GM19468 (cell line): ENCODE measurements at regions not wholly inside any gene's neighbourhood (a gene's known extent, or its start where the extent isn't known, plus 50 kb on each side); places are given as distances from the start of the nearest gene placed in this dataset.

Experiments used
- ATAC-seq: cut with Tn5 transposase; IDR thresholded peaks from one replicate; pipeline ENCODE4 v1.9.1; 2021; ENCODE audit warnings: mild to moderate bottlenecking, moderate library complexity, moderate number of reproducible peaks; ENCODE audit not compliant: unreplicated experiment; ENCODE audit errors: extremely low read depth

- no peak for ATAC-seq
Measured at GRCh38 chr1:14363036-14363590, 235.4 kb upstream of the KAZN start.

GRCh38 chr1:14363707-14364413 lies 234.6 kb upstream of the KAZN start:
- ATAC-seq: no peak

GRCh38 chr1:14365301-14365988 lies 233.0 kb upstream of the KAZN start:
- ATAC-seq: no peak

GRCh38 chr1:14366091-14367018 lies 232.1 kb upstream of the KAZN start:
- ATAC-seq: no peak

- ATAC-seq: no peak
Measured at GRCh38 chr1:14367451-14367850, 231.0 kb upstream of the KAZN start.

- ATAC-seq: no peak
Measured at GRCh38 chr1:14369526-14370213, 228.8 kb upstream of the KAZN start.

- ATAC-seq: no peak
Measured at GRCh38 chr1:14371771-14372497, 226.6 kb upstream of the KAZN start.

- ATAC-seq: no peak
Measured at GRCh38 chr1:14372526-14372925, 226.0 kb upstream of the KAZN start.

- no peak for ATAC-seq
Measured at GRCh38 chr1:14373081-14373758, 225.3 kb upstream of the KAZN start.

GRCh38 chr1:14375226-14375625 lies 223.3 kb upstream of the KAZN start:
- no peak for ATAC-seq

GRCh38 chr1:14377386-14377785 lies 221.1 kb upstream of the KAZN start:
- ATAC-seq: no peak

- no peak for ATAC-seq
Measured at GRCh38 chr1:14380408-14380807, 218.1 kb upstream of the KAZN start.

- ATAC-seq: no peak
Measured at GRCh38 chr1:14390816-14391215, 207.7 kb upstream of the KAZN start.

GRCh38 chr1:14392161-14392858 lies 206.2 kb upstream of the KAZN start:
- no peak for ATAC-seq

- ATAC-seq: no peak
Measured at GRCh38 chr1:14392859-14393365, 205.6 kb upstream of the KAZN start.

- ATAC-seq: no peak
Measured at GRCh38 chr1:14396100-14396499, 202.4 kb upstream of the KAZN start.

- no peak for ATAC-seq
Measured at GRCh38 chr1:14403961-14404645, 194.4 kb upstream of the KAZN start.
